ENCODE measurements at regions not wholly inside any gene's neighbourhood (a gene's known extent, or its start where the extent isn't known, plus 50 kb on each side); places are given as distances from the start of the nearest gene placed in this dataset.

DNA sequence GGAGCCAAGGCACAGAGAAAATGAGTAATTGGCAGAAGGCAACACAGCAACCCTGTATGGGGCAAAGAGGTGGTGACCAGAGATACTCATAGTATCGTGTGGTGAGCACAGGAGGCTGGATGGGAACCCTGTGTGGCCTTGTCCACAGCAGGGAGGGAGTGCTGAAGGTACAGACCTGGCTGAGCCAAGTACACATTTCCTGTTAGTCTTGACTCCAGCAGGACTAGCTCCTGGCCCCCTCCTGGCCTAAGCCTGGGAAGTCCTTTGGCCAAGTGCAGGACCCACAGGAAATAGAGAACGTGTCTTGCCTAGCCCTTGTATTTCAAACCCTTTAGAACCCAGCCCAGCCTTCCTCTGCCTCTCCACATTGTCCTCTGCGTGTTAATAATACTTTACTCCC is 289.8 kb upstream of the PWP1 start:
- TF ChIP-seq, protein P1, sequence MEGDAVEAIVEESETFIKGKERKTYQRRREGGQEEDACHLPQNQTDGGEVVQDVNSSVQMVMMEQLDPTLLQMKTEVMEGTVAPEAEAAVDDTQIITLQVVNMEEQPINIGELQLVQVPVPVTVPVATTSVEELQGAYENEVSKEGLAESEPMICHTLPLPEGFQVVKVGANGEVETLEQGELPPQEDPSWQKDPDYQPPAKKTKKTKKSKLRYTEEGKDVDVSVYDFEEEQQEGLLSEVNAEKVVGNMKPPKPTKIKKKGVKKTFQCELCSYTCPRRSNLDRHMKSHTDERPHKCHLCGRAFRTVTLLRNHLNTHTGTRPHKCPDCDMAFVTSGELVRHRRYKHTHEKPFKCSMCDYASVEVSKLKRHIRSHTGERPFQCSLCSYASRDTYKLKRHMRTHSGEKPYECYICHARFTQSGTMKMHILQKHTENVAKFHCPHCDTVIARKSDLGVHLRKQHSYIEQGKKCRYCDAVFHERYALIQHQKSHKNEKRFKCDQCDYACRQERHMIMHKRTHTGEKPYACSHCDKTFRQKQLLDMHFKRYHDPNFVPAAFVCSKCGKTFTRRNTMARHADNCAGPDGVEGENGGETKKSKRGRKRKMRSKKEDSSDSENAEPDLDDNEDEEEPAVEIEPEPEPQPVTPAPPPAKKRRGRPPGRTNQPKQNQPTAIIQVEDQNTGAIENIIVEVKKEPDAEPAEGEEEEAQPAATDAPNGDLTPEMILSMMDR (IDR thresholded peaks at IDR 0.05; ENCODE audit: insufficient read depth, low read length) = no peak
- TF ChIP-seq POLR2AphosphoS5 (IDR thresholded peaks at IDR 0.05; ENCODE audit: low read depth) = no peak
- TF ChIP-seq GABPA (IDR thresholded peaks at IDR 0.05; ENCODE audit: low read depth) = no peak

Data from HL-60 (cell line).